ENCODE measurements at regions not wholly inside any gene's neighbourhood (a gene's known extent, or its start where the extent isn't known, plus 50 kb on each side); places are given as distances from the start of the nearest gene placed in this dataset.
A peak's percentile ranks its signal among the peaks of the same experiment; 100 is the strongest.

- intact Hi-C loops (cut with DNase I) = no loop called here
- no peak for DNase-seq
Measured at GRCh38 chr5:75952291-75952690, 130.9 kb upstream of the SV2C start.

DNA sequence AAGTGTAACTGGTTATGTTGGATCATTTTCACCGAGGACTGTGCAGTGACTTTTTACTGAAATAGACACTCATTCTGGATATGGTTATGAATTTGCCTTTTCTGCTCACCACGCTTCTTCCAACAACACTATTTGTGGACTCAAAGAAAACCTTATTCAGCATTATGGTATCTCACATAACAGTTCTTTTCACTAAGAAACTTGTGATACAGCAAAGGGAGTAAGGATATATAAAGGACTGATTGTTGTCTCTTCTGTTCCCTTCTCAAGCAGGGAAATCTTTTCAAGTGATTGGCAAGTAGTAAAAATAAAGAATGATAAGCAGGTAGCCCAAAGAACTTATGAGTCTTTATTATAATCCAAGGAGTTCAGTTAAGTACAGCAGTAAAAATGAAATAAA lies 131.5 kb upstream of the SV2C start:
- intact Hi-C loops (cut with DNase I) = no loop called here

GRCh38 chr5:75951158-75951557 lies 132.0 kb upstream of the SV2C start:
- peak in 26 of 42 donors; percentile 4 to 61 (median 18) for DNase-seq
- intact Hi-C loops (cut with DNase I) = no loop called here

More for the DNA sequence above, 131.5 kb upstream of the SV2C start:
- no peak for DNase-seq

DNA sequence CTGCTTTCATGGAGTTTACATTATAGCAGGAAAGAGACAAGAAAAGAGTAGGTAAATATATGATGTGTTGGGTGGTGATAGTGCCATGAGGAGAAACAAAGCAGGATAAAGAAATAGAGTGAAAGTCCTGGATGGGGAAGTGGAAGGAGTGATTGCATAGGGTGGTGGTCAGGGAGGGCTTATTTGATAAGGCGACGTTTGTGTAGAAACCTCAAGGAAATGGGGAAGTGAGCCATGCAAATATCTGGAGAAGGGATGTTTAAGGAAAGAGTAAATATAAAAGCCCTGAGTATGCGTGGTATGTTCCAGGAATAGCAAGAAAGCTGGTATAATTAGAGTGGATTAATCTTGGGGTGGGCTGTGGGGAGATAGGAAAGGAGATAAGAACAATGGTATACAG lies 134.7 kb upstream of the SV2C start:
- DNase-seq = no peak
- intact Hi-C loops (cut with DNase I) = no loop called here

GRCh38 chr5:75940418-75940817 lies 142.8 kb upstream of the SV2C start:
- no peak for DNase-seq
- intact Hi-C loops (cut with DNase I) = no loop called here

DNA sequence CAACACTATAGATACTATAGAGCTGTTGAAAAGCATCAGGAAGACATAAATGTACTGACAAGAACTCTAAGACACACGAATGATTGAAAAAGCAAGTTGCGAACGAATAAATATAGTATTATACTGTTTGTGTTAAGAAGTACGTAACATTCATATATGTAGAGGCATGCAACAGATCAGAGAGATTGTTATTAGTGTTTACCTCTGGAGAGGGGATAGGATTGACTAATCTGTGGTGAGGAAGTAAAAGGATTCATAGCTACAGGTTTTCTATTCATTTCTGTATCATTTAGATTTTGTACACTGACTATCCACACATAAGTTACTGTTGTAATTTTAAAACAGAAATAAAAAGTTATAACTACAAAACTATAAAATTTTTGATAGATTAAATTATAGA lies 147.6 kb upstream of the SV2C start:
- DNase-seq = no peak
- intact Hi-C loops (cut with DNase I) = no loop called here

GRCh38 chr5:75933489-75933888 lies 149.7 kb upstream of the SV2C start:
- intact Hi-C loops (cut with DNase I) = no loop called here
- DNase-seq = no peak

- intact Hi-C loops (cut with DNase I) = no loop called here
- DNase-seq = no peak
Measured at GRCh38 chr5:75931175-75931574, 152.0 kb upstream of the SV2C start.

GRCh38 chr5:75928992-75929391 lies 154.2 kb upstream of the SV2C start:
- intact Hi-C loops (cut with DNase I) = no loop called here

DNA sequence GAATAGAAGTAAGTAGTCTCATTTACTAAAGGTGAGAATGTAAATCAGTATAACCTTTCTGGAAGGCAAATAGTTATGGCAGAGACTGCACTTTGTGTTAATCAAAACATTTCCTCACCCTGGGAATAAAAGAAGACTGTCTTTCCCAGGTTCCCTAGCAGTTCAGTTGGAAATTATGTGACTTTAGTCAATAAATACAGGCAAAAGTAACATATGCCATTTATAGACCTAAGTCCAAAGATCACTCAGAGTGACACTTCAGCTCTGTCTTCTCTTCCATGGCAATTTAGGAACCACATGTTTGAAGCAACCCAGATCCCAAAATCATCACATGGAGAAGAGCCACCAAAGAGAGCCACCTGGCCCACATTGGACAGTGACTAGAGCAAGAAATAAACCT lies 160.7 kb upstream of the SV2C start:
- no peak for DNase-seq
- intact Hi-C loops (cut with DNase I) = no loop called here

More at GRCh38 chr5:75928992-75929391, 154.2 kb upstream of the SV2C start:
- no peak for DNase-seq

- intact Hi-C loops (cut with DNase I) = no loop called here
- no peak for DNase-seq
Measured at GRCh38 chr5:75921011-75921410, 162.2 kb upstream of the SV2C start.

- no peak for DNase-seq
- intact Hi-C loops (cut with DNase I) = no loop called here
Measured at GRCh38 chr5:75916144-75916543, 167.0 kb upstream of the SV2C start.

GRCh38 chr5:75909223-75909622 lies 174.0 kb upstream of the SV2C start:
- intact Hi-C loops (cut with DNase I) = no loop called here

DNA sequence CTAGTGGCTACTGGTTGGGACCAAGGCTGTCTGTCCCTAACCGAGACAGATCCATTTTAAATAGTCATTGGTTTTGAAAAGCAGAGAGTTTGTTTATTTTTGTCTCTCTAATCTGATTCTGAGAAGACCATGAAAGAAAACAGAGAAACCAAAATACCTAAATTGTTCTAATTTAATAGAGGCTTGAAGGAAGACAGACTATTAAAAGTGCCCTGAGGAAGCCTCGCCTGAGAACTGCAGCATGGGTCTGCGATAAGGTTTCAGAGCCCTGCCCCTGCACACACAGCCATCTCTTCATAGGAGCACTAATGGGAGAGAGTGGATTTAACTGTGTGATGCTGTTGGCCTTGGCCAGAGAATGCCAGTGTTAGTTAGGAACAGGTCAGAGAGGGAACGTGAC lies 175.5 kb upstream of the SV2C start:
- no peak for DNase-seq
- intact Hi-C loops (cut with DNase I) = no loop called here

More at GRCh38 chr5:75909223-75909622, 174.0 kb upstream of the SV2C start:
- no peak for DNase-seq

DNA sequence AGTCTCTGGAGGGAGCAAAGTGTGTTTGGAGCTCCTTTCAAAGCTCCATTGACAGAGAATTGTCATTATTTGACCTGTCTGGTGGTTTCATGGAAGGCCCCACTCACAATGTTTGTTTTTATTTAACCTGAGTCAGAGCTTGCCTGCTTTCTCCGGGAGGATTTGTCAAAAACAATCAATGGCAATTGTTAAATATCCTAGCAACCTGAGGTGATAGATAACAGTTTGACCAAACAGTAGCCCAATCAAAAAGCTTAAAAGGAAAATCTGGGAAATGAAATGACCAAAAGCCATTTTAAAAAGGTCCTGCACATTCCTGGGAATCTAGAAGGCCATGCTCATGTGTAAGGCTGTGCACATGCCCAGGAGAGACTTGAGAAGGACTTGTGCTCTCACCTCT lies 177.2 kb upstream of the POC5 start:
- DNase-seq = no peak
- intact Hi-C loops (cut with DNase I) = no loop called here

DNA sequence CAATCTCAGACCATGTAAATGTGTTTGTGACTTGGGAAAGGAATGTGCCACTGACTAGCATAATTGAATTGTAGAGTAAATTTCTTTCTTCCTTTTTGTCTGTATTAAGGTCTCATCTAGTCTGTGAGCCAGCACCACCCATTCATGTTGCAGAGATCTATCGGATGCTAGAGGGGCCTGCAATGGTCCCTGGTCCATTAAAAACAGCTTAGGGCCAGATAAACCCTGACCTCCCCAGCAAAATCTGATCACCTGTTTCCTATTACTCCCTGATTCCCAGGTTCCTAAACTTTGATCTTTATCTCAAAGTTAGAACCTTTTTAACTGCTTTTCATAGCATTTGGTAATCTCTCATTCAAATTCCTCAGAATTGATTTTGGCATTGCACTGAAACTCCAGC lies 174.5 kb upstream of the POC5 start:
- intact Hi-C loops (cut with DNase I) = no loop called here
- no peak for DNase-seq

- no peak for DNase-seq
- intact Hi-C loops (cut with DNase I) = no loop called here
Measured at GRCh38 chr5:75891020-75891419, 173.8 kb upstream of the POC5 start.

DNA sequence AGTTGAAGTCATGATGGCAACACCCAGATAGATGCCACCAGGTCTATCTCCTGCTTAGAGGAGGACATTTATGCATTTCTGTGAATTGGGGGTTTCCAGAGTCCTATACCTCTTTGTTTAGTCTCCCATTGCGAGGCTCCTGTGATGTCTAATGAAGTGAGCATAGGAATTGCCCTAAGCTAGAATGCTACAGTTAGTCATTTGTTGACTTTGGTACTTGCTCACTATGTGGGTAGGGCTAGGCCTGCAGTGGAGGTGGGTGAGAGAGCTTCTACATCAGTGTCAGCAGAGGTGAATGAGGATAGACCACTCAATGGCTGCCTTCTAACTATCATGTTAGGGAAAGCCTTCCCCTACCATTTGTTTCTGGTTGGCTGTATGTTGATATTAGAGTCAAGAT lies 173.3 kb upstream of the POC5 start:
- intact Hi-C loops (cut with DNase I) = no loop called here
- no peak for DNase-seq

DNA sequence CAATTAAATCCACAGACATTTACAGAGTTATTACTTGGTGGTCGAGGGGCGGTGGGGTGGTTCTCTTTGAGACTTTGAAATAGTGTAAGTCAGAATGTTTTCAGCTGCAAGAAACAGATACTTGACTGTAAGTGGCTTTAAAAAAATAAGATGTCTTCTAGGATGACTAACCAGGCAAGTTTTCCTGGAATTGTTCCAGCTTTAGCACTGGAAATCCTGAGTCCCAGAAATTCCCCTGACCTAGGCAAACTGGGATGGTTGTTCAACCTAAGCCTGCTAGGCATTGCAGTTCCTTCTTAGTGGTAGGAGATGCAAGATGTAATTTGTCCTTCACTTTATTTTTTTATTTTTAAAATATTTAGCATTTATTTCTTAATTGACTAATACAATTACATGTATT lies 169.5 kb upstream of the POC5 start:
- intact Hi-C loops (cut with DNase I) = no loop called here
- DNase-seq = no peak

- peak in 18 of 42 donors; percentile 2 to 45 (median 13) for DNase-seq
- intact Hi-C loops (cut with DNase I) = no loop called here
Measured at GRCh38 chr5:75885849-75886596, 168.8 kb upstream of the POC5 start.

DNA sequence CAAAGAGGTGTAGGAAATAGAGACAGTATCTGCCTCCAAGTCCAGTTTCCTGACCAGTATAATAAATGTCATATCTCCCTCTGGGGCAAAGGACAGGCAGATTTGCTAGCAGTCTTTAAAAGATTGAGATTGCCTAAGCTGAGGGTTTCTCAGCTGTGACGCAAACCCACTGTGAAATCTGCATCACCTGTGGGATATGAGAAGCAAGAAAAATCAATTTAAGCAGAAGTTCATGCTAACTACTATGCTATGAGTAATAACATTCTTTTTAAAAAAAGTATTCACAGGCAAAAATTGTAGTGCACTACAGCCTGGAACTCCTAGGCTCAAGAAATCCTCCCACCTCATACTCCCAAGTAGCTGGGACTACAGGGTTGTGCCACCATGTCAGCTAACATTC lies 168.1 kb upstream of the POC5 start:
- intact Hi-C loops (cut with DNase I) = no loop called here
- peak in 26 of 42 donors; percentile 4 to 61 (median 22) for DNase-seq

DNA sequence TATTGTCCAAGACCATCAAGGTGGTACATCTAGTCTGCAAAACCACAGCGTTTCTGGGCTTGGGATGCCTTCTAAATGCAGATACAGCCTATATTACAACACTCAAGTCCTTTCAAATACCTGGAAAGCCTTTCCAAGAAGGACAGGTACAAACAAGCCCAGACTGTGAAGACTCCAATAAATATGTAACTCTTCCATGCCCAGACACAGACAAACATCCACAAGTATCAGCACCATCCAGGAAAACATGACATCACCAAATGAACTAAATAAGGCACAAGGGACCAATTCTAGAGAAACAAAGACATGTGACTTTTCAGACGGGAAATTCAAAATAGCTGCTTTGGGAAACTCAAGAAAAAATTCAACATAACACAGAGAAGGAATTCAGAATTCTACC lies 152.7 kb upstream of the POC5 start:
- DNase-seq = no peak
- intact Hi-C loops (cut with DNase I) = no loop called here

Measured in head of caudate nucleus (tissue), 42 donors.